ENCODE measurements at regions not wholly inside any gene's neighbourhood (a gene's known extent, or its start where the extent isn't known, plus 50 kb on each side); places are given as distances from the start of the nearest gene placed in this dataset.
A peak's percentile ranks its signal among the peaks of the same experiment; 100 is the strongest.

DNA sequence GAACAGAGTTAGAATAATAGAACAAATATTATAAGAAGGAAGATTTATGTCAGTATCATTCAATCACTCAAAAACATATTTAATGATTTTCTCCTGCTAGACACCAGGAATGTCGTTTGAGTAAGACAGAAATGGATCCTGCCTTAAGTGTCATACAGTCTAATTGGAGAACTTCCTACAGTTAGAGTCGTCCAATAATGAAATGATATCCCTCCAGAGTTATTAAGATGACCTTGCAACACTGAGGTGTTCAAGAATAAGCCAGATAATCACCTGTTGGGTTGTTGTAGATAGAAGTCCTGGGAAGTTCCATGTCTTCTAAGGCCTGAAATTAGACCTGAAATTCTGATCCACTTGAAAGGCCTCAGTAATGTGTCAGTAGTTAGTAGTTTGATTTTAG, 132.3 kb downstream of the SLC38A4 start:
- peaks cover 6 to 15% (median 8%) of the 10 kb centered on the region in 7 donors for H3K9me3 Mint-ChIP-seq
- Histone ChIP-seq H3K27me3 (ENCODE audit: control insufficient read depth in 2 of 2, insufficient read depth in 2 of 2, low read length in 2 of 2) (no peaks in the 10 kb centered on the region), H2AFZ (ENCODE audit: insufficient read depth, low read depth, low read length, poor library complexity, severe bottlenecking) (no peak overlapping the region), H3K4me2 (replicated peaks; ENCODE audit: extremely low read depth, low read length, poor library complexity, severe bottlenecking) (no peak overlapping the region), H3K9ac (ENCODE audit: insufficient read depth, low read length, poor library complexity, severe bottlenecking) (no peak overlapping the region), H3K36me3 (replicated peaks in 1 of 2; ENCODE audit: control insufficient read depth in 1 of 2, insufficient read depth in 2 of 2, low read length in 2 of 2) (no peaks in the 10 kb centered on the region), H3K79me2 (ENCODE audit: insufficient read depth, low read length) (no peaks in the 10 kb centered on the region), H4K20me1 (ENCODE audit: insufficient read depth, low read length) (no peaks in the 10 kb centered on the region), H3K9me3 (replicated peaks in 1 of 2; ENCODE audit: control insufficient read depth in 1 of 2, insufficient read depth in 1 of 2, low read length in 2 of 2) (peaks cover 5 to 8% of the 10 kb centered on the region in 2 donors), H3K27ac (ENCODE audit: low read depth in 1 of 2, low read length in 2 of 2) (no peak overlapping the region), H3K4me3 (replicated peaks in 1 of 3; ENCODE audit: low read depth in 2 of 3, low read length in 3 of 3) (no peak overlapping the region), H3K4me1 (ENCODE audit: control insufficient read depth in 1 of 2, insufficient read depth in 2 of 2, low read length in 2 of 2) (no peaks in the 10 kb centered on the region)
- DNase-seq, result no peak
- no peak overlapping the region for H3K4me3 Mint-ChIP-seq
- H3K27ac Mint-ChIP-seq, result no peak overlapping the region
- no CpG with 5 or more reads among the region's 2 CpGs for WGBS (ENCODE audit: insufficient coverage)
- no peaks in the 10 kb centered on the region for H3K4me1 Mint-ChIP-seq
- TF ChIP-seq, protein P1, sequence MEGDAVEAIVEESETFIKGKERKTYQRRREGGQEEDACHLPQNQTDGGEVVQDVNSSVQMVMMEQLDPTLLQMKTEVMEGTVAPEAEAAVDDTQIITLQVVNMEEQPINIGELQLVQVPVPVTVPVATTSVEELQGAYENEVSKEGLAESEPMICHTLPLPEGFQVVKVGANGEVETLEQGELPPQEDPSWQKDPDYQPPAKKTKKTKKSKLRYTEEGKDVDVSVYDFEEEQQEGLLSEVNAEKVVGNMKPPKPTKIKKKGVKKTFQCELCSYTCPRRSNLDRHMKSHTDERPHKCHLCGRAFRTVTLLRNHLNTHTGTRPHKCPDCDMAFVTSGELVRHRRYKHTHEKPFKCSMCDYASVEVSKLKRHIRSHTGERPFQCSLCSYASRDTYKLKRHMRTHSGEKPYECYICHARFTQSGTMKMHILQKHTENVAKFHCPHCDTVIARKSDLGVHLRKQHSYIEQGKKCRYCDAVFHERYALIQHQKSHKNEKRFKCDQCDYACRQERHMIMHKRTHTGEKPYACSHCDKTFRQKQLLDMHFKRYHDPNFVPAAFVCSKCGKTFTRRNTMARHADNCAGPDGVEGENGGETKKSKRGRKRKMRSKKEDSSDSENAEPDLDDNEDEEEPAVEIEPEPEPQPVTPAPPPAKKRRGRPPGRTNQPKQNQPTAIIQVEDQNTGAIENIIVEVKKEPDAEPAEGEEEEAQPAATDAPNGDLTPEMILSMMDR (IDR thresholded peaks at IDR 0.05), result no peak
- intact Hi-C loops (cut with micrococcal nuclease), result no loop called here
- peaks cover 0 to 2% of the 10 kb centered on the region in 2 donors for H3K36me3 Mint-ChIP-seq
- H3K27me3 Mint-ChIP-seq (ENCODE audit: low read depth in 3 of 3), result peaks cover 0 to 2% (median 0%) of the 10 kb centered on the region in 3 donors

DNA sequence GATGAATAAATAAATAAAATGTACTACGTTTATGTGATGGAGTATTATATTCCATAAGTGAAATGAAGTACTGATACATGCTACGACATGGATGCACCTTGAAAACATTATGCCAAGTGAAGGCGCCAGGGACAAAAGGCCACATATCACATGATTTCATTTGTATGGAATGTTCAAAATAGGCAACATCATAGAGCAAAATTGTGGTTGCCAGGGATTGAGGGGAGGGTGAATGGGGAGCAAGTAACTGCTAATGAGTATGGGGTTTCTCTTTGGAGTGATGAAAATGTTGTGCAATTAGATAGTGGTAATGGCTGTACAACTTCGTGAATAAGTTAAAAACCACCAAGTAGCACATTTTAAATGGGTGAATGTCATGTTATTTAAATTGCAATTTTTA, 132.8 kb downstream of the SLC38A4 start:
- Mint-ChIP-seq H3K4me3 (no peak overlapping the region), H3K27ac (peak overlapping the region in 1 of 7 donors; percentile 70), H3K4me1 (no peaks in the 10 kb centered on the region), H3K9me3 (peaks cover 3 to 13% (median 7%) of the 10 kb centered on the region in 7 donors), H3K36me3 (peaks cover 0 to 2% of the 10 kb centered on the region in 2 donors), H3K27me3 (ENCODE audit: low read depth in 3 of 3) (peaks cover 0 to 2% (median 0%) of the 10 kb centered on the region in 3 donors)
- no peak overlapping the region for H3K9ac ChIP-seq (ENCODE audit: insufficient read depth, low read length, poor library complexity, severe bottlenecking)
- H3K27me3 ChIP-seq (ENCODE audit: control insufficient read depth in 2 of 2, insufficient read depth in 2 of 2, low read length in 2 of 2), result no peaks in the 10 kb centered on the region
- H3K9me3 ChIP-seq (replicated peaks in 1 of 2; ENCODE audit: control insufficient read depth in 1 of 2, insufficient read depth in 1 of 2, low read length in 2 of 2), result peaks cover 4 to 8% of the 10 kb centered on the region in 2 donors
- WGBS (ENCODE audit: insufficient coverage), result 100% methylated on average over 2 of the region's 4 CpGs
- no peaks in the 10 kb centered on the region for H3K36me3 ChIP-seq (replicated peaks in 1 of 2; ENCODE audit: control insufficient read depth in 1 of 2, insufficient read depth in 2 of 2, low read length in 2 of 2)
- H2AFZ ChIP-seq (ENCODE audit: insufficient read depth, low read depth, low read length, poor library complexity, severe bottlenecking), result no peak overlapping the region
- TF ChIP-seq, protein P1 (IDR thresholded peaks at IDR 0.05), result no peak
- H3K27ac ChIP-seq (ENCODE audit: low read depth in 1 of 2, low read length in 2 of 2), result no peak overlapping the region
- intact Hi-C loops (cut with micrococcal nuclease), result no loop called here
- H3K4me2 ChIP-seq (replicated peaks; ENCODE audit: extremely low read depth, low read length, poor library complexity, severe bottlenecking), result no peak overlapping the region
- no peak for DNase-seq
- no peaks in the 10 kb centered on the region for H4K20me1 ChIP-seq (ENCODE audit: insufficient read depth, low read length)
- H3K4me3 ChIP-seq (replicated peaks in 1 of 3; ENCODE audit: low read depth in 2 of 3, low read length in 3 of 3), result no peak overlapping the region
- H3K79me2 ChIP-seq (ENCODE audit: insufficient read depth, low read length), result no peaks in the 10 kb centered on the region
- H3K4me1 ChIP-seq (ENCODE audit: control insufficient read depth in 1 of 2, insufficient read depth in 2 of 2, low read length in 2 of 2), result no peaks in the 10 kb centered on the region

Measured in CD14-positive monocyte (primary cell).